ENCODE measurements at regions not wholly inside any gene's neighbourhood (a gene's known extent, or its start where the extent isn't known, plus 50 kb on each side); places are given as distances from the start of the nearest gene placed in this dataset.
"Not testable (repeated sequence)": the region's sequence is repeated elsewhere in the genome, so short reads cannot be mapped to it uniquely, and the experiment has no call there.

DNA sequence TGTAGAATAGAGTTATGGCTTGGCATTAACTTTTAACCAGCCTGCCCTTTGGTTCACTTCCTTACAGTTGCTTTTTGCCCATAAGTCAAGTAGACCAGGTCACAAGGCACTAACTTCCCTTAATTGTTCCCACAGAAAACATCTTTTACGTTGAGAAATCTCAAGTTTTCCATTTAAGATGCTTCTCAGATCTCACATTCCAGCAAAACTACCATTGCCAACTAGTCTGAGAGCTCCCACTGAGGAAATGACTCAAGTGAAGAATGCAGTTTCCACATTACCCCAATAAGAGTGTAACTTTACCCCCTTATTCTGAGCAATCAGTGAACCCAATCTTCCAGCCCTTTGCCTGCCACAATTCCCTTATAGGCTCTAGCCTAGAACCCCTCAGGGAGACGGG is 502.2 kb upstream of the OLFM3 start:
- FAIRE-seq = no peak

DNA sequence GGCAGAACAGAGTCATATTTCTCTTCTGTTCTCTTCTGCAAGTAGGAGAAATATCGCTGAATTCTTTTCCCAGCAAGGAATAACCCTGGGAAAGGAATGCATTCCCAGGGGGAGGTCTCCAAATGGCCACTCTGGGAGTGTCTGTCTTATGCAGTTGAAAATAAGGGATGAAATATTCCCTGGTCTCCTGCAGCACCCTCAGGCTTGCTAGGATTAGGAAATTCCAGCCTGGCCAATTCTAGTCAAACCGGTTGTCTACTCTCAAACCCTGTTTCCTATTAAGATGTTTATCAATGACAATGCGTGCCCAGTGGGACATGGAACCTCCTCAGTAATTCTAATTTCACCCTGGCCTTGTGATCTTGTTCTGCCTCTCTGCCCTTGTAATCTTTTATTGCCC is 501.1 kb upstream of the OLFM3 start:
- not testable (repeated sequence) for FAIRE-seq

DNA sequence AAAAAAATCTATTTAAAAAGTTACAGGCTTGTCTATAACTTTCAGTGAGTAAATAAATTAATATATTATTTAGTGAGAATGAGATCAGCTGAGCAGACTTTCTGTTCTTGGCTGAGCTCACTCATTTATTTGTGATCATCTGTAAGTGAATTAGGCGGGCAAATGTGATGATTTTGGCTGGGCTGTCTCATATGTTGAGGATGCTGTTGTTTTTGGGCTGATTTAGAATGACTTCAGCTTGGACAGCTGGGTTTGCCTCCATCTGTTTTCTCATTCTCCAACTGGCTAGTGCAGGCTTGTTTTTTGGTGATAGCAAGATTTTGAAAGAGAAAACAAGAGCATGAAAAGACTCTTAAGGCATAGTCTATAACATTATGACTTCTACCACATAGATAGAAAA is 475.8 kb upstream of the OLFM3 start:
- no peak for FAIRE-seq

DNA sequence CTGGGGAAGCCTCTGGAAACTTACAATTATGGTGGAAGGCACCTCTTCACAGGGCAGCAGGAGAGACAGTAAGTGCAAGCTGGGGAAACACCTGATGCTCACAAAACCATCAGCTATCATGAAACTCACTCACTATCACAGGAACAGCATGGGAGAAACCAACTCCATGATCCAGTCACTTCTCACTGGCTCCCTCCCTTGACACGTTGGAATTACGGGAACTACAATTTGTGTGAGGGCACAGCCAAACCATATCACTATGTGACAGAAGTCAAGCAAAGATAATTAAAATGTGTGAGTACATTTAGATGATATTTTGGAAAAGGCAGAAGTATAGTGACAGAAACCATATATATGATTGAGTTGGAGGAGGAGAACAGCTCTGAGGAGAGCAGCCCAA is 474.0 kb upstream of the OLFM3 start:
- FAIRE-seq = no peak

DNA sequence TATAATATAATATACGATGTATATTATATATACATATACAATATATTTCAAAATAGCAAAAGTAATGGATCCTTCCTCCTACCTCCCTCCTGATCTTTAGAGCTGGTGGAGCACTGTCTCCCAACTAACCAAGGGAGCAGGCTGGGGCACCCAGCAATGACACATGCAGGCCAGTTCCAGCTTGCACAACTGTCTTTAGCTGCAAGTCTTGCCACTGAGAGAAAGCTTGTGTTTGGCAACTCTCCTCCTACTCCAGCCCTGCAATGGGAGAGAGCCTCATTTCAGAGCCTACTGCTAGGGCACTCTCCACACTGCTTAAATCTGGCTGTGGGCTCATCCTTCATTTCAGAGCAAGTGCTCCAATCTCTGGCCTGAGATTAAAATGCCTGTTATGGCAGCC is 469.8 kb upstream of the OLFM3 start:
- no peak for FAIRE-seq

DNA sequence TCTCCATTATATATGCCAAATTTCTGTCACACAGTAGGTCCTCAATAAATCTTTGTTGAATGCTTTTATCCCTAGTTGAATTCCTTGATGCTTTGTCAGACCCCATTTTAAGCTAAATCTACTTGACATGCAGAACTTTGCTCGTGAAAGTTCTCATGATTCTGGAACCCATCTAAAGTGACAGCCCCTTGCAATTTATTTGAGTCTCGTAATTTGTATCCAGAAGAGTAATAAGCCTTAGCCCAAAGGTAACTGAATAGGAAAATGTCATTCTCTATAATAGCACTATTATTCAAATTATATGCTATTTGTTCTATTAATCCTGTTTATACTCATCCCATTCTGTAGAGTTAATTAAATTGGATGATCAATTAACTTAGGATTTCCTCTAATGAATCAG is 466.6 kb upstream of the OLFM3 start:
- no peak for FAIRE-seq

DNA sequence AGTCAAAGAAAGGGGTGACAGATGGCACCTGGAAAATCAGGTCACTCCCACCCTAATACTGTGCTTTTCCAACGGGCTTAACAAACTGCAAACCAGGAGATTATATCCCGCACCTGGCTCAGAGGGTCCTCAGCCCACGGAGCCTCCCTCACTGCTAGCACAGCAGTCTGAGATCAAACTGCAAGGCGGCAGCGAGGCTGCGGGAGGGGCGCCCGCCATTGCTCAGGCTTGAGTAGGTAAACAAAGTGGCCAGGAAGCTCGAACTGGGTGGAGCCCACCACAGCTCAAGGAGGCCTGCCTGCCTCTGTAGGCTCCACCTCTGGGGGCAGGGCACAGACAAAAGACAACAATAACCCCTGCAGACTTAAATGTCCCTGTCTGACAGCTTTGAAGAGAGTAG is 445.6 kb upstream of the OLFM3 start:
- FAIRE-seq = not testable (repeated sequence)

DNA sequence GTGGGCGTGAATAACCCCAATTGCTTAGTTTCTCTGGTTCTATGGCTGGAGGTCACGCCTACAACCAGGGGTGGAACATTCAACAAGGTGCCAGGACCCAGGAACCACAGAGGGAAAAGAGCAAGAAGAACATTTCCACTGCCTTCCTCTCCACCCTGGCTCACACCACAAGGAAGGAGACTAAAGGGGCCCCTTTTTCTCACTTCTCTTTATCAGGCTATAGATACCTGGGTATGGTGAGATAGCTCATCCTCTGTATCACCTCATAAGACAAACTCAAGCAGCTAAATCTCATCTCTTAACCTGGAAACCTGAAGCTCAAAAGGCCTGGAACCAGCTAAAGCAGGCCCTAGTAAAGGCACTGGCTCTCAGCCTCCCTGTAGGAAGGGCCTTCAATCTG is 438.8 kb upstream of the OLFM3 start:
- FAIRE-seq = no peak

DNA sequence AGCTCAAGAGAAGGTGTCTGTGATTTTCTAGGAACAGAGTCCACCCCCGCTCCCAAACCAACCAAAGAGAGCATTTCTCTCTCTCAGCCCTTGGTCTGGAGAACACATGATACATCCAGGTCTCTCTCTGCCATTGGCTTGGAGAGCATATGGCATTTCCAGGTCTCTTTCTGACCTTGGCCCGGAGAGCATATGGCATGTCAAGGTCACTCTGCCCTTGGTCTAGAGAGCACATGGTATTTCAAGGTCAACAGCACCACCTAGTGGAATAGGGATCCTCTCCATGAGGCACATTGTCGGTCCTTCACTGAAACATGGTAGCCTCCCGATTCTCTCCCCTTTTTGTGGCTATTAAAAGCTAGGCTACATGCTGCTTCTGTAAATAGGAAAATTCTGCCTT is 437.7 kb upstream of the OLFM3 start:
- FAIRE-seq = no peak

DNA sequence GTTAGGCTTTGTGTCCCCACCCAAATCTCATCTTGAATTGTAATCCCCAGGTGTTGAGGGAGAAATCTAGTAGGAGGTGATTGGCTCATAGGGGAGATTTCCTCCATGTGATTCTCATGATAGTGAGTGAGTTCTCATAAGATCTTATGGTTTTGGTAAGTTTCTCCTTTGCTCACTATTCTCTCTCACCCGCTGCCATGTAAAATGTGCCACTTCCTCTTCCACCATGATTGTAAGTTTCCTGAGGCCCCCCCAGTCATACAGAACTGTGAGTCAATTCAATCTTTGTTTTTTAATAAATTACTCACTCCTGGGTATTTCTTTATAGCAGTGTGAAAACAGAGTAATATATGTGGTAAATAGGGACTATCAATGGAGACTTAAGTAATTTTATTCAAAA is 434.5 kb upstream of the OLFM3 start:
- FAIRE-seq = no peak

DNA sequence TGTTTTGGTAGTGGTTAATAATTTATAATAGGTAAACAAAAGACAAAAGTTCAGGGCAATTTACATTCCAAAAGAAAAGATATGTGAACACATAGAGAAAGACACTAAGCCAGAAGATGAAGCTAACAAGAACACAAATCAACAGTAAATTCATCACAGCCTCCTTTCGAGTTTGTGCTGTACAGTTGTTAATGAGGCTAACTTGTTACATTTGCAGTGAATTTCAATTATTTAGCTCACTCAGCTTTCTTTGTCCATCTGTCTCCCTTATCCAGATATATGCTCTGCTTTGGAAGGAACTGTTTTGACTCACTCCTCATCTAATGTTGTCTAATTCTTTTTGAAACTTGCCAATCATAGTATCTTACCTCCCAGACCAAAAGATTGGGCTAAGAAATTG is 423.3 kb upstream of the OLFM3 start:
- FAIRE-seq = no peak

Measured in colon (tissue), 2 donors.